Epithelial cell of esophagus (primary cell): ENCODE measurements at regions not wholly inside any gene's neighbourhood (a gene's known extent, or its start where the extent isn't known, plus 50 kb on each side); places are given as distances from the start of the nearest gene placed in this dataset.

ENCODE experiments used
- DNase-seq: peaks from one replicate; pipeline ENCODE4 v3.0.0; 2010; ENCODE audit warnings: low read depth
- H3K4me3 ChIP-seq: 2 replicates; pipeline ENCODE4 v1.5.1; 2011; ENCODE audit warnings: mild to moderate bottlenecking, low read length, control low read depth
- CTCF ChIP-seq: IDR thresholded peaks from 2 replicates; pipeline ENCODE4 v1.5.1; 2011; ENCODE audit warnings: low read depth, mild to moderate bottlenecking, low read length, control low read depth, inconsistent platforms; ENCODE audit not compliant: insufficient read depth; ENCODE audit errors: missing control alignments

GRCh38 chr2:126399001-126399400 lies 257.0 kb upstream of the GYPC start:
- no peak overlapping the region for H3K4me3 ChIP-seq
- no peak for TF ChIP-seq CTCF
- no peak for DNase-seq

GRCh38 chr2:126403039-126403628 lies 252.8 kb upstream of the GYPC start:
- no peak for DNase-seq
- no peak for TF ChIP-seq CTCF
- H3K4me3 ChIP-seq, result no peak overlapping the region

- no peak for DNase-seq
- TF ChIP-seq CTCF, result no peak
- no peak overlapping the region for H3K4me3 ChIP-seq
These were observed 249.7 kb upstream of the GYPC start for GRCh38 chr2:126406267-126406666.

- no peak overlapping the region for H3K4me3 ChIP-seq
- no peak for DNase-seq
- no peak for TF ChIP-seq CTCF
These were observed 247.3 kb upstream of the GYPC start for GRCh38 chr2:126408671-126409070.

- no peak overlapping the region for H3K4me3 ChIP-seq
- TF ChIP-seq CTCF, result no peak
- no peak for DNase-seq
These were observed 246.1 kb upstream of the GYPC start for GRCh38 chr2:126409850-126410249.

GRCh38 chr2:126413079-126413478 lies 242.9 kb upstream of the GYPC start:
- TF ChIP-seq CTCF, result no peak
- no peak for DNase-seq
- H3K4me3 ChIP-seq, result no peak overlapping the region

GRCh38 chr2:126419403-126419802 lies 236.6 kb upstream of the GYPC start:
- no peak for DNase-seq
- H3K4me3 ChIP-seq, result no peak overlapping the region
- TF ChIP-seq CTCF, result no peak
